DOHH2 (cell line): ENCODE measurements at regions not wholly inside any gene's neighbourhood (a gene's known extent, or its start where the extent isn't known, plus 50 kb on each side); places are given as distances from the start of the nearest gene placed in this dataset.

Experiments
- EZH2phosphoT487 ChIP-seq: fragments of 200-600 bp; sonication (generic); IDR thresholded peaks from 2 replicates; pipeline ENCODE4 v1.6.1; 2017; ENCODE audit warnings: borderline replicate concordance, mild to moderate bottlenecking, antibody characterized with exemption, low read length, moderate library complexity, mixed read lengths
- TF ChIP-seq, protein P1 (sequence below): fragments of 200-600 bp; sonication (generic); IDR thresholded peaks from one replicate; pipeline ENCODE4 v1.5.1; 2014; ENCODE audit warnings: antibody characterized with exemption, mild to moderate bottlenecking, low read depth, low read length; ENCODE audit not compliant: poor library complexity, severe bottlenecking

GRCh38 chr2:198296665-198297308 is 492.4 kb downstream of the PLCL1 start:
- no peak for TF ChIP-seq EZH2phosphoT487
- TF ChIP-seq, protein P1, sequence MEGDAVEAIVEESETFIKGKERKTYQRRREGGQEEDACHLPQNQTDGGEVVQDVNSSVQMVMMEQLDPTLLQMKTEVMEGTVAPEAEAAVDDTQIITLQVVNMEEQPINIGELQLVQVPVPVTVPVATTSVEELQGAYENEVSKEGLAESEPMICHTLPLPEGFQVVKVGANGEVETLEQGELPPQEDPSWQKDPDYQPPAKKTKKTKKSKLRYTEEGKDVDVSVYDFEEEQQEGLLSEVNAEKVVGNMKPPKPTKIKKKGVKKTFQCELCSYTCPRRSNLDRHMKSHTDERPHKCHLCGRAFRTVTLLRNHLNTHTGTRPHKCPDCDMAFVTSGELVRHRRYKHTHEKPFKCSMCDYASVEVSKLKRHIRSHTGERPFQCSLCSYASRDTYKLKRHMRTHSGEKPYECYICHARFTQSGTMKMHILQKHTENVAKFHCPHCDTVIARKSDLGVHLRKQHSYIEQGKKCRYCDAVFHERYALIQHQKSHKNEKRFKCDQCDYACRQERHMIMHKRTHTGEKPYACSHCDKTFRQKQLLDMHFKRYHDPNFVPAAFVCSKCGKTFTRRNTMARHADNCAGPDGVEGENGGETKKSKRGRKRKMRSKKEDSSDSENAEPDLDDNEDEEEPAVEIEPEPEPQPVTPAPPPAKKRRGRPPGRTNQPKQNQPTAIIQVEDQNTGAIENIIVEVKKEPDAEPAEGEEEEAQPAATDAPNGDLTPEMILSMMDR, result peak; percentile 67
